Endothelial cell of umbilical vein (primary cell): ENCODE measurements at regions not wholly inside any gene's neighbourhood (a gene's known extent, or its start where the extent isn't known, plus 50 kb on each side); places are given as distances from the start of the nearest gene placed in this dataset.

Source experiments
- BruUV-seq: library from RNA; stranded (reverse); fragments of 400-500 nt; replicated peaks from 2 replicates; lab custom pipeline; 2021; lab: Mats Ljungman, UMichigan
- CTCF ChIA-PET: fragments of 300-600, 350-600 bp; sonication (Branson Sonifier 250); formaldehyde crosslinking; loops from one replicate; lab custom pipeline; 2021; ENCODE audit warnings: antibody characterized with exemption, inconsistent platforms; lab: Charles Lee
- POLR2A ChIA-PET: fragments of 300-600, 350-600 bp; sonication (Branson Sonifier 250); formaldehyde crosslinking; loops from one replicate; lab custom pipeline; 2021; ENCODE audit warnings: antibody characterized with exemption, inconsistent platforms; lab: Charles Lee
- DNase-seq: peaks from one replicate; pipeline ENCODE4 v3.0.0-alpha.2; 2011; ENCODE audit warnings: low read depth, low spot score
- FAIRE-seq: peaks from 2 replicates; lab custom pipeline; 2011; peaks lifted over from hg19 to GRCh38; lab: Jason Lieb, UNC
- H2AFZ ChIP-seq: 2 replicates; pipeline ENCODE4 v1.6.0; 2012; ENCODE audit warnings: low read depth, low read length, control low read depth, inconsistent platforms
- H3K27ac ChIP-seq: 2 replicates; pipeline ENCODE4 v1.5.1; 2011; ENCODE audit warnings: low read depth, mild to moderate bottlenecking, control low read depth, low read length, moderate library complexity; ENCODE audit not compliant: insufficient read depth
- H3K27me3 ChIP-seq, 2 experiments: 2 replicates each; pipeline versions ENCODE4 v1.6.0 to v1.6.1; 2011; ENCODE audit warnings: low read length in 2 of 2, mixed read lengths in 1 of 2; ENCODE audit not compliant: control insufficient read depth in 2 of 2, insufficient read depth in 2 of 2
- H3K36me3 ChIP-seq, 2 experiments: 2 replicates in 1 of 2; 3 replicates in 1 of 2; pipeline ENCODE4 v1.5.1; 2011; ENCODE audit warnings: low read length in 2 of 2, mild to moderate bottlenecking in 1 of 2, moderate library complexity in 1 of 2; ENCODE audit not compliant: control insufficient read depth in 2 of 2, insufficient read depth in 2 of 2; ENCODE audit errors: extremely low read depth in 1 of 2
- H3K4me1 ChIP-seq: 3 replicates; pipeline ENCODE4 v1.5.1; 2011; ENCODE audit warnings: mild to moderate bottlenecking, low read length; ENCODE audit not compliant: control insufficient read depth, insufficient read depth; ENCODE audit errors: extremely low read depth
- H3K4me2 ChIP-seq: 2 replicates; pipeline ENCODE4 v1.6.1; 2011; ENCODE audit warnings: low read length, control low read depth, mixed read lengths; ENCODE audit not compliant: insufficient read depth
- H3K4me3 ChIP-seq, 3 experiments: fragments of 200-600 bp in 1 of 3; sonication (generic), shearing (Covaris generic) in 1 of 3; replicated peaks in 1 of 3; 2 replicates each; pipeline ENCODE4 v1.5.1; 2011 to 2016; ENCODE audit warnings: control low read depth in 3 of 3, low read length in 3 of 3, mild to moderate bottlenecking in 2 of 3, inconsistent platforms in 1 of 3, low read depth in 1 of 3, moderate library complexity in 1 of 3; ENCODE audit not compliant: insufficient read depth in 1 of 3
- H3K79me2 ChIP-seq: 2 replicates; pipeline ENCODE4 v1.6.0; 2012; ENCODE audit warnings: low read length, inconsistent platforms; ENCODE audit not compliant: control insufficient read depth, insufficient read depth
- H3K9ac ChIP-seq: replicated peaks from 2 replicates; pipeline ENCODE3; 2011; ENCODE audit warnings: low read length, control low read depth; ENCODE audit not compliant: insufficient read depth; ENCODE audit errors: extremely low read depth
- H3K9me1 ChIP-seq: replicated peaks from 3 replicates; pipeline ENCODE4 v1.6.0; 2011; ENCODE audit warnings: mild to moderate bottlenecking, low read length; ENCODE audit not compliant: control insufficient read depth, insufficient read depth; ENCODE audit errors: extremely low read depth
- H3K9me3 ChIP-seq: replicated peaks from 2 replicates; pipeline ENCODE4 v1.5.1; 2012; ENCODE audit warnings: low read length, inconsistent platforms; ENCODE audit not compliant: control insufficient read depth, insufficient read depth
- H4K20me1 ChIP-seq: replicated peaks from 2 replicates; pipeline ENCODE3; 2011; ENCODE audit warnings: mild to moderate bottlenecking, low read length; ENCODE audit not compliant: control insufficient read depth, insufficient read depth; ENCODE audit errors: extremely low read depth
- EZH2 ChIP-seq: IDR thresholded peaks from 2 replicates; pipeline ENCODE4 v1.6.1; 2012; ENCODE audit warnings: borderline replicate concordance, low read depth, mild to moderate bottlenecking, moderate library complexity, low read length, inconsistent platforms; ENCODE audit not compliant: severe bottlenecking
- FOS ChIP-seq: IDR thresholded peaks from 2 replicates; pipeline ENCODE4 v1.6.1; 2011; ENCODE audit warnings: mild to moderate bottlenecking, low read length, moderate library complexity, borderline replicate concordance; ENCODE audit not compliant: insufficient read depth
- GATA2 ChIP-seq: IDR thresholded peaks from 2 replicates; pipeline ENCODE4 v1.7.0; 2011; ENCODE audit warnings: low read depth, mild to moderate bottlenecking, moderate library complexity, mixed read lengths, low read length; ENCODE audit not compliant: insufficient read length, insufficient read depth
- JUN ChIP-seq: IDR thresholded peaks from 2 replicates; pipeline ENCODE4 v1.6.1; 2011; ENCODE audit warnings: borderline replicate concordance, low read depth; ENCODE audit not compliant: insufficient read length, insufficient read depth
- MYC ChIP-seq: IDR thresholded peaks from one replicate; pipeline ENCODE4 v1.6.1; 2011; ENCODE audit warnings: mild to moderate bottlenecking, low read depth, low read length
- POLR2A ChIP-seq: IDR thresholded peaks from 2 replicates; pipeline ENCODE4 v1.6.1; 2012; ENCODE audit warnings: low read depth, mild to moderate bottlenecking, control low read depth, low read length
- POLR2AphosphoS5 ChIP-seq: IDR thresholded peaks from 2 replicates; pipeline ENCODE4 v1.6.1; 2012; ENCODE audit warnings: low read depth, mild to moderate bottlenecking, control low read depth, low read length, moderate library complexity; ENCODE audit not compliant: insufficient read depth
- dilution Hi-C: fragments of 300-500 bp; cut with MboI; formaldehyde crosslinking; loops from one replicate; pipeline ENCODE4 v1.15.0; 2019; ENCODE audit warnings: low sequenced_read_pairs; ENCODE audit not compliant: extremely low pct_ligation_motif_present
- intact Hi-C: fragments of 100-400 bp; cut with micrococcal nuclease; formaldehyde crosslinking; loops from one replicate; pipeline ENCODE4 v1.10.0; 2022
- TF ChIP-seq, protein P1 (sequence below), 2 donors: IDR thresholded peaks; 1 replicate in 1 of 2; 2 replicates in 1 of 2; pipeline ENCODE4 v1.5.1; 2011; ENCODE audit warnings: low read length in 2 of 2, mild to moderate bottlenecking in 2 of 2, moderate library complexity in 2 of 2, control low read depth in 1 of 2, inconsistent platforms in 1 of 2, low read depth in 1 of 2; ENCODE audit not compliant: insufficient read depth in 1 of 2; ENCODE audit errors: extremely low read depth in 1 of 2
- TF ChIP-seq, protein P2 (sequence below): IDR thresholded peaks from 2 replicates; pipeline ENCODE4 v1.6.1; 2011; ENCODE audit not compliant: insufficient read depth, insufficient read length

DNA sequence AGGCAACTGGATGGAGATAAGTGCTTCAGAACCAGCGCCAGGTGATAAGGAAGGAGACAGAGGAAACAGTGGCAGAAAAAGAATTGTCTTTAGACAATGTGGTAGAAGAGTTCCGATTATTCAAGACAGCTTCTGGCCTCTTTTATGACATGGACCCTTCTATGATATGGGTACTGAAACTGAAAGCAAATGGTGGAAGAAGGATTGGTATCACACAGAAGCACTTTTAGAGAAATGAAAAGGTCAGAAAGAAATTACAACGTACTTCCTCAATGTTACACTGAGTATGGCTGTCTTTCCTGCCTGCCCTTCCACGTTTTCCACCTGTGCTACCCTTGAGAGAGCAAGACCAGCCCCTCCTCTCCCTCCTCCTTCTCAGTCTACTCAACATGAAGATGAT is 959.3 kb downstream of the DNAH5 start:
- H3K4me2 ChIP-seq = no peak overlapping the region
- DNase-seq (no peak), FAIRE-seq (no peak)
- BruUV-seq = no TSS peak
- H3K9me3 ChIP-seq = no peaks in the 10 kb centered on the region
- no peaks in the 10 kb centered on the region for H3K4me1 ChIP-seq
- no peak overlapping the region for H3K4me3 ChIP-seq
- TF ChIP-seq POLR2A (no peak), POLR2AphosphoS5 (no peak), GATA2 (no peak), JUN (no peak), MYC (no peak), EZH2 (no peak)
- TF ChIP-seq, protein P1, sequence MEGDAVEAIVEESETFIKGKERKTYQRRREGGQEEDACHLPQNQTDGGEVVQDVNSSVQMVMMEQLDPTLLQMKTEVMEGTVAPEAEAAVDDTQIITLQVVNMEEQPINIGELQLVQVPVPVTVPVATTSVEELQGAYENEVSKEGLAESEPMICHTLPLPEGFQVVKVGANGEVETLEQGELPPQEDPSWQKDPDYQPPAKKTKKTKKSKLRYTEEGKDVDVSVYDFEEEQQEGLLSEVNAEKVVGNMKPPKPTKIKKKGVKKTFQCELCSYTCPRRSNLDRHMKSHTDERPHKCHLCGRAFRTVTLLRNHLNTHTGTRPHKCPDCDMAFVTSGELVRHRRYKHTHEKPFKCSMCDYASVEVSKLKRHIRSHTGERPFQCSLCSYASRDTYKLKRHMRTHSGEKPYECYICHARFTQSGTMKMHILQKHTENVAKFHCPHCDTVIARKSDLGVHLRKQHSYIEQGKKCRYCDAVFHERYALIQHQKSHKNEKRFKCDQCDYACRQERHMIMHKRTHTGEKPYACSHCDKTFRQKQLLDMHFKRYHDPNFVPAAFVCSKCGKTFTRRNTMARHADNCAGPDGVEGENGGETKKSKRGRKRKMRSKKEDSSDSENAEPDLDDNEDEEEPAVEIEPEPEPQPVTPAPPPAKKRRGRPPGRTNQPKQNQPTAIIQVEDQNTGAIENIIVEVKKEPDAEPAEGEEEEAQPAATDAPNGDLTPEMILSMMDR (IDR thresholded peaks at IDR 0.05; ENCODE audit: extremely low read depth in 1 of 2, insufficient read depth in 1 of 2, low read depth in 1 of 2, low read length in 2 of 2) = no peak
- no peaks in the 10 kb centered on the region for H4K20me1 ChIP-seq
- no peak overlapping the region for H3K9ac ChIP-seq
- CTCF ChIA-PET = no interaction called here
- no peak overlapping the region for H3K27ac ChIP-seq
- dilution Hi-C loops (no loop called here), intact Hi-C loops (no loop called here)
- no peak overlapping the region for H2AFZ ChIP-seq
- H3K27me3 ChIP-seq = no peaks in the 10 kb centered on the region
- no peaks in the 10 kb centered on the region for H3K9me1 ChIP-seq
- H3K36me3 ChIP-seq = no peaks in the 10 kb centered on the region
- POLR2A ChIA-PET = no interaction called here
- no peaks in the 10 kb centered on the region for H3K79me2 ChIP-seq

DNA sequence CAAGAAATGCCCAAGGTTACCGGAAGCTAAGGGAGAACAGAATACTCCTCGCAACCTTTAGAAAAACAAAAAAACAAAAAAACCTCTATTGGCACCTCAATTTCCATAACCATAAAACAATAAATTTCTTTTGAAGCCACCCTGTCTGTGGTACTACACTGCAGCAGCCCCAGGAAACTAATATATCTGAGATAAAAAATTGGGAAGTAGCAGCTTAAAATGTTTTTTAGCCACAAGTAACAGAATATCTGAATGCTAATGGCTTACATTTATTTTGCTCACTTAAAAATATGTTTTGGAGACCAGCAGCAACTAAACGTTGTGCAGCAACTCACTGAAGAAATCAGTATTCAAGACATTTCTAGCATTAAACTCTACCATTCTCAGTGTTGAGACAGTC is 969.6 kb downstream of the DNAH5 start:
- H3K27me3 ChIP-seq = no peaks in the 10 kb centered on the region
- H3K4me2 ChIP-seq = no peak overlapping the region
- no peak for FAIRE-seq
- ChIA-PET CTCF (no interaction called here), POLR2A (no interaction called here)
- H3K4me3 ChIP-seq = no peak overlapping the region
- no peak overlapping the region for H3K9ac ChIP-seq
- DNase-seq = no peak
- no peaks in the 10 kb centered on the region for H3K4me1 ChIP-seq
- H3K79me2 ChIP-seq = no peaks in the 10 kb centered on the region
- no peaks in the 10 kb centered on the region for H4K20me1 ChIP-seq
- no TSS peak for BruUV-seq
- H3K36me3 ChIP-seq = no peaks in the 10 kb centered on the region
- intact Hi-C loops = no loop called here
- TF ChIP-seq POLR2AphosphoS5 = no peak
- TF ChIP-seq FOS = no peak
- TF ChIP-seq, protein P2, sequence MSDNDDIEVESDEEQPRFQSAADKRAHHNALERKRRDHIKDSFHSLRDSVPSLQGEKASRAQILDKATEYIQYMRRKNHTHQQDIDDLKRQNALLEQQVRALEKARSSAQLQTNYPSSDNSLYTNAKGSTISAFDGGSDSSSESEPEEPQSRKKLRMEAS = no peak
- TF ChIP-seq POLR2A = no peak
- H2AFZ ChIP-seq = no peak overlapping the region
- no peaks in the 10 kb centered on the region for H3K9me1 ChIP-seq
- no peaks in the 10 kb centered on the region for H3K9me3 ChIP-seq
- dilution Hi-C loops = no loop called here
- H3K27ac ChIP-seq = no peak overlapping the region
